ENCODE measurements at regions not wholly inside any gene's neighbourhood (a gene's known extent, or its start where the extent isn't known, plus 50 kb on each side); places are given as distances from the start of the nearest gene placed in this dataset.
A peak's percentile ranks its signal among the peaks of the same experiment; 100 is the strongest.

DNA sequence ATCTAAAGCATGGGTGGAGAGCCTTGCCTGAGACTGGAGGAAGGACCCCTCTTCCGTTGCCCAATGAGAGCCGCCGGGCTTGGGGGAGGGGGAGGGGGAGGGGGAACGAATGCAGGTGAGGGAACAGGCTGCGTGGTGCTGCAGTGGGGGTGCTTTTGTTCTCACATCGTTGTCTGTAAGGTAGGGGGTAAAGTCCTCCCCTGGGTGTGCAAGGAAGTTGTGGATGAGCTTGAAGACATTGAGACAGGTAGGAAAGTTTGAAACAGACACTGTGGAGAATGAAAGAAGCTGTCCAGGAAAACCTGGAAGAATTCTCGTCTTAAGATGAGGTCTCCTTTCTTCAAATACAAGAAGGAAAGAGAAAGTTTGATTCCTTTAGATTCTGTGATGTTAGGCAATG, 94.1 kb upstream of the LIFR start (continued):
- TF ChIP-seq, protein P1, sequence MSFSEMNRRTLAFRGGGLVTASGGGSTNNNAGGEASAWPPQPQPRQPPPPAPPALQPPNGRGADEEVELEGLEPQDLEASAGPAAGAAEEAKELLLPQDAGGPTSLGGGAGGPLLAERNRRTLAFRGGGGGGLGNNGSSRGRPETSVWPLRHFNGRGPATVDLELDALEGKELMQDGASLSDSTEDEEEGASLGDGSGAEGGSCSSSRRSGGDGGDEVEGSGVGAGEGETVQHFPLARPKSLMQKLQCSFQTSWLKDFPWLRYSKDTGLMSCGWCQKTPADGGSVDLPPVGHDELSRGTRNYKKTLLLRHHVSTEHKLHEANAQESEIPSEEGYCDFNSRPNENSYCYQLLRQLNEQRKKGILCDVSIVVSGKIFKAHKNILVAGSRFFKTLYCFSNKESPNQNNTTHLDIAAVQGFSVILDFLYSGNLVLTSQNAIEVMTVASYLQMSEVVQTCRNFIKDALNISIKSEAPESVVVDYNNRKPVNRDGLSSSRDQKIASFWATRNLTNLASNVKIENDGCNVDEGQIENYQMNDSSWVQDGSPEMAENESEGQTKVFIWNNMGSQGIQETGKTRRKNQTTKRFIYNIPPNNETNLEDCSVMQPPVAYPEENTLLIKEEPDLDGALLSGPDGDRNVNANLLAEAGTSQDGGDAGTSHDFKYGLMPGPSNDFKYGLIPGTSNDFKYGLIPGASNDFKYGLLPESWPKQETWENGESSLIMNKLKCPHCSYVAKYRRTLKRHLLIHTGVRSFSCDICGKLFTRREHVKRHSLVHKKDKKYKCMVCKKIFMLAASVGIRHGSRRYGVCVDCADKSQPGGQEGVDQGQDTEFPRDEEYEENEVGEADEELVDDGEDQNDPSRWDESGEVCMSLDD (tag by site-specific recombination; IDR thresholded peaks at IDR 0.05) = no peak
- TF ChIP-seq GLI4 (tag by site-specific recombination; IDR thresholded peaks at IDR 0.05) (no peak), ZNF610 (tag by site-specific recombination; IDR thresholded peaks at IDR 0.05; ENCODE audit: borderline replicate concordance) (no peak), ZNF114 (tag by site-specific recombination; IDR thresholded peaks at IDR 0.05) (no peak), ZNF473 (tag by site-specific recombination; IDR thresholded peaks at IDR 0.05) (no peak), ZNF658 (tag by site-specific recombination; IDR thresholded peaks at IDR 0.05) (no peak), ZNF600 (tag by site-specific recombination; IDR thresholded peaks at IDR 0.05) (peak; percentile 43; the same call in 1 of the 2 replicates), ZNF24 (tag by site-specific recombination; IDR thresholded peaks at IDR 0.05) (peak; percentile 89), ZNF184 (tag by site-specific recombination; IDR thresholded peaks at IDR 0.05) (no peak), MYNN (tag by site-specific recombination; IDR thresholded peaks at IDR 0.05; ENCODE audit: borderline replicate concordance) (no peak), ZNF266 (tag by site-specific recombination; IDR thresholded peaks at IDR 0.05; ENCODE audit: low read depth) (no peak), ZNF146 (tag by site-specific recombination; IDR thresholded peaks at IDR 0.05) (no peak), ZNF530 (tag by site-specific recombination; IDR thresholded peaks at IDR 0.05; ENCODE audit: low read depth) (no peak), ZNF791 (tag by site-specific recombination; IDR thresholded peaks at IDR 0.05) (no peak), ZNF629 (tag by site-specific recombination; IDR thresholded peaks at IDR 0.05) (no peak), ZNF544 (tag by site-specific recombination; IDR thresholded peaks at IDR 0.05) (no peak), BCL11B (tag by site-specific recombination; IDR thresholded peaks at IDR 0.05; ENCODE audit: low read depth) (no peak), ZNF670 (tag by site-specific recombination; IDR thresholded peaks at IDR 0.05; ENCODE audit: low read depth) (no peak), ZBTB8A (tag by site-specific recombination; IDR thresholded peaks at IDR 0.05) (no peak), ZNF747 (tag by site-specific recombination; IDR thresholded peaks at IDR 0.05) (no peak), KLF10 (tag by site-specific recombination; IDR thresholded peaks at IDR 0.05) (no peak)
- TF ChIP-seq, protein P2, sequence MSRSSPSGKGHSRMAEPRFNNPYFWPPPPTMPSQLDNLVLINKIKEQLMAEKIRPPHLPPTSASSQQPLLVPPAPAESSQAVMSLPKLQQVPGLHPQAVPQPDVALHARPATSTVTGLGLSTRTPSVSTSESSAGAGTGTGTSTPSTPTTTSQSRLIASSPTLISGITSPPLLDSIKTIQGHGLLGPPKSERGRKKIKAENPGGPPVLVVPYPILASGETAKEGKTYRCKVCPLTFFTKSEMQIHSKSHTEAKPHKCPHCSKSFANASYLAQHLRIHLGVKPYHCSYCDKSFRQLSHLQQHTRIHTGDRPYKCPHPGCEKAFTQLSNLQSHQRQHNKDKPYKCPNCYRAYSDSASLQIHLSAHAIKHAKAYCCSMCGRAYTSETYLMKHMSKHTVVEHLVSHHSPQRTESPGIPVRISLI (tag by site-specific recombination; IDR thresholded peaks at IDR 0.05) = no peak
- TF ChIP-seq, protein P3, sequence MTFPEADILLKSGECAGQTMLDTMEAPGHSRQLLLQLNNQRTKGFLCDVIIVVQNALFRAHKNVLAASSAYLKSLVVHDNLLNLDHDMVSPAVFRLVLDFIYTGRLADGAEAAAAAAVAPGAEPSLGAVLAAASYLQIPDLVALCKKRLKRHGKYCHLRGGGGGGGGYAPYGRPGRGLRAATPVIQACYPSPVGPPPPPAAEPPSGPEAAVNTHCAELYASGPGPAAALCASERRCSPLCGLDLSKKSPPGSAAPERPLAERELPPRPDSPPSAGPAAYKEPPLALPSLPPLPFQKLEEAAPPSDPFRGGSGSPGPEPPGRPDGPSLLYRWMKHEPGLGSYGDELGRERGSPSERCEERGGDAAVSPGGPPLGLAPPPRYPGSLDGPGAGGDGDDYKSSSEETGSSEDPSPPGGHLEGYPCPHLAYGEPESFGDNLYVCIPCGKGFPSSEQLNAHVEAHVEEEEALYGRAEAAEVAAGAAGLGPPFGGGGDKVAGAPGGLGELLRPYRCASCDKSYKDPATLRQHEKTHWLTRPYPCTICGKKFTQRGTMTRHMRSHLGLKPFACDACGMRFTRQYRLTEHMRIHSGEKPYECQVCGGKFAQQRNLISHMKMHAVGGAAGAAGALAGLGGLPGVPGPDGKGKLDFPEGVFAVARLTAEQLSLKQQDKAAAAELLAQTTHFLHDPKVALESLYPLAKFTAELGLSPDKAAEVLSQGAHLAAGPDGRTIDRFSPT (tag by site-specific recombination; IDR thresholded peaks at IDR 0.05) = no peak
- TF ChIP-seq, protein P4, sequence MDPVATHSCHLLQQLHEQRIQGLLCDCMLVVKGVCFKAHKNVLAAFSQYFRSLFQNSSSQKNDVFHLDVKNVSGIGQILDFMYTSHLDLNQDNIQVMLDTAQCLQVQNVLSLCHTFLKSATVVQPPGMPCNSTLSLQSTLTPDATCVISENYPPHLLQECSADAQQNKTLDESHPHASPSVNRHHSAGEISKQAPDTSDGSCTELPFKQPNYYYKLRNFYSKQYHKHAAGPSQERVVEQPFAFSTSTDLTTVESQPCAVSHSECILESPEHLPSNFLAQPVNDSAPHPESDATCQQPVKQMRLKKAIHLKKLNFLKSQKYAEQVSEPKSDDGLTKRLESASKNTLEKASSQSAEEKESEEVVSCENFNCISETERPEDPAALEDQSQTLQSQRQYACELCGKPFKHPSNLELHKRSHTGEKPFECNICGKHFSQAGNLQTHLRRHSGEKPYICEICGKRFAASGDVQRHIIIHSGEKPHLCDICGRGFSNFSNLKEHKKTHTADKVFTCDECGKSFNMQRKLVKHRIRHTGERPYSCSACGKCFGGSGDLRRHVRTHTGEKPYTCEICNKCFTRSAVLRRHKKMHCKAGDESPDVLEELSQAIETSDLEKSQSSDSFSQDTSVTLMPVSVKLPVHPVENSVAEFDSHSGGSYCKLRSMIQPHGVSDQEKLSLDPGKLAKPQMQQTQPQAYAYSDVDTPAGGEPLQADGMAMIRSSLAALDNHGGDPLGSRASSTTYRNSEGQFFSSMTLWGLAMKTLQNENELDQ (tag by site-specific recombination; IDR thresholded peaks at IDR 0.05; ENCODE audit: low read depth) = no peak
- TF ChIP-seq, protein P5, sequence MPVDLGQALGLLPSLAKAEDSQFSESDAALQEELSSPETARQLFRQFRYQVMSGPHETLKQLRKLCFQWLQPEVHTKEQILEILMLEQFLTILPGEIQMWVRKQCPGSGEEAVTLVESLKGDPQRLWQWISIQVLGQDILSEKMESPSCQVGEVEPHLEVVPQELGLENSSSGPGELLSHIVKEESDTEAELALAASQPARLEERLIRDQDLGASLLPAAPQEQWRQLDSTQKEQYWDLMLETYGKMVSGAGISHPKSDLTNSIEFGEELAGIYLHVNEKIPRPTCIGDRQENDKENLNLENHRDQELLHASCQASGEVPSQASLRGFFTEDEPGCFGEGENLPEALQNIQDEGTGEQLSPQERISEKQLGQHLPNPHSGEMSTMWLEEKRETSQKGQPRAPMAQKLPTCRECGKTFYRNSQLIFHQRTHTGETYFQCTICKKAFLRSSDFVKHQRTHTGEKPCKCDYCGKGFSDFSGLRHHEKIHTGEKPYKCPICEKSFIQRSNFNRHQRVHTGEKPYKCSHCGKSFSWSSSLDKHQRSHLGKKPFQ (tag by site-specific recombination; IDR thresholded peaks at IDR 0.05) = no peak
